Panc1 (cell line): ENCODE measurements at regions not wholly inside any gene's neighbourhood (a gene's known extent, or its start where the extent isn't known, plus 50 kb on each side); places are given as distances from the start of the nearest gene placed in this dataset.

ENCODE experiments used
- POLR2AphosphoS5 ChIP-seq: IDR thresholded peaks from 2 replicates; pipeline ENCODE4 v1.6.1; 2012; ENCODE audit warnings: mild to moderate bottlenecking, low read depth, low read length, moderate library complexity
- TF ChIP-seq, protein P1 (sequence below): fragments of 450-650 bp; IDR thresholded peaks from 2 replicates; pipeline ENCODE4 v1.5.1; 2017; ENCODE audit warnings: mild to moderate bottlenecking
- TF ChIP-seq, protein P2 (sequence below), 2 experiments: IDR thresholded peaks; 2 replicates each; pipeline ENCODE4 v1.6.1; 2011 to 2012; ENCODE audit warnings: low read depth in 2 of 2, control low read depth in 1 of 2, low read length in 1 of 2, mild to moderate bottlenecking in 1 of 2, moderate library complexity in 1 of 2; ENCODE audit not compliant: insufficient read depth in 1 of 2

DNA sequence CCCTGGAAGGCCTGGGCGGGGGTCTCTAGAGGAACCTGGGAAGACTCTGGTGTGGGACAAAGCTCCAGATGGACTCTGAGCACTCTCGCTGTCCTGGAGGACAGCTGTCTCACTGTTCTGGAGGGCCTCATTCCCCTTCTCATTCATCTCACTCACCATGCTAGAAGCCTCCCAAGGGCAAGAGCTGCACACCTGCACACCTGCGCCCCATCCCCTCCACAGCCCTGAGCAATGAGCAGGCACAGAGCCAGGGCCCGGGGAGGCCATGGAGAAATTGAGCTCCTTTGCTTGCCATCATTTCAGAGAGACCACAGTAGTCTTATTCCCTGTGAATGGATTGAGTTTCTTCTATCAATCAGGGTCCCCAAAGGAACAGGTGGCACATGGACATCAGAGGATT is 1168.5 kb downstream of the UQCRFS1 start:
- TF ChIP-seq, protein P1, sequence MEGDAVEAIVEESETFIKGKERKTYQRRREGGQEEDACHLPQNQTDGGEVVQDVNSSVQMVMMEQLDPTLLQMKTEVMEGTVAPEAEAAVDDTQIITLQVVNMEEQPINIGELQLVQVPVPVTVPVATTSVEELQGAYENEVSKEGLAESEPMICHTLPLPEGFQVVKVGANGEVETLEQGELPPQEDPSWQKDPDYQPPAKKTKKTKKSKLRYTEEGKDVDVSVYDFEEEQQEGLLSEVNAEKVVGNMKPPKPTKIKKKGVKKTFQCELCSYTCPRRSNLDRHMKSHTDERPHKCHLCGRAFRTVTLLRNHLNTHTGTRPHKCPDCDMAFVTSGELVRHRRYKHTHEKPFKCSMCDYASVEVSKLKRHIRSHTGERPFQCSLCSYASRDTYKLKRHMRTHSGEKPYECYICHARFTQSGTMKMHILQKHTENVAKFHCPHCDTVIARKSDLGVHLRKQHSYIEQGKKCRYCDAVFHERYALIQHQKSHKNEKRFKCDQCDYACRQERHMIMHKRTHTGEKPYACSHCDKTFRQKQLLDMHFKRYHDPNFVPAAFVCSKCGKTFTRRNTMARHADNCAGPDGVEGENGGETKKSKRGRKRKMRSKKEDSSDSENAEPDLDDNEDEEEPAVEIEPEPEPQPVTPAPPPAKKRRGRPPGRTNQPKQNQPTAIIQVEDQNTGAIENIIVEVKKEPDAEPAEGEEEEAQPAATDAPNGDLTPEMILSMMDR: no peak
- TF ChIP-seq, protein P2, sequence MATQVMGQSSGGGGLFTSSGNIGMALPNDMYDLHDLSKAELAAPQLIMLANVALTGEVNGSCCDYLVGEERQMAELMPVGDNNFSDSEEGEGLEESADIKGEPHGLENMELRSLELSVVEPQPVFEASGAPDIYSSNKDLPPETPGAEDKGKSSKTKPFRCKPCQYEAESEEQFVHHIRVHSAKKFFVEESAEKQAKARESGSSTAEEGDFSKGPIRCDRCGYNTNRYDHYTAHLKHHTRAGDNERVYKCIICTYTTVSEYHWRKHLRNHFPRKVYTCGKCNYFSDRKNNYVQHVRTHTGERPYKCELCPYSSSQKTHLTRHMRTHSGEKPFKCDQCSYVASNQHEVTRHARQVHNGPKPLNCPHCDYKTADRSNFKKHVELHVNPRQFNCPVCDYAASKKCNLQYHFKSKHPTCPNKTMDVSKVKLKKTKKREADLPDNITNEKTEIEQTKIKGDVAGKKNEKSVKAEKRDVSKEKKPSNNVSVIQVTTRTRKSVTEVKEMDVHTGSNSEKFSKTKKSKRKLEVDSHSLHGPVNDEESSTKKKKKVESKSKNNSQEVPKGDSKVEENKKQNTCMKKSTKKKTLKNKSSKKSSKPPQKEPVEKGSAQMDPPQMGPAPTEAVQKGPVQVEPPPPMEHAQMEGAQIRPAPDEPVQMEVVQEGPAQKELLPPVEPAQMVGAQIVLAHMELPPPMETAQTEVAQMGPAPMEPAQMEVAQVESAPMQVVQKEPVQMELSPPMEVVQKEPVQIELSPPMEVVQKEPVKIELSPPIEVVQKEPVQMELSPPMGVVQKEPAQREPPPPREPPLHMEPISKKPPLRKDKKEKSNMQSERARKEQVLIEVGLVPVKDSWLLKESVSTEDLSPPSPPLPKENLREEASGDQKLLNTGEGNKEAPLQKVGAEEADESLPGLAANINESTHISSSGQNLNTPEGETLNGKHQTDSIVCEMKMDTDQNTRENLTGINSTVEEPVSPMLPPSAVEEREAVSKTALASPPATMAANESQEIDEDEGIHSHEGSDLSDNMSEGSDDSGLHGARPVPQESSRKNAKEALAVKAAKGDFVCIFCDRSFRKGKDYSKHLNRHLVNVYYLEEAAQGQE (IDR thresholded peaks at IDR 0.05; ENCODE audit: insufficient read depth in 1 of 2, low read depth in 2 of 2, low read length in 1 of 2): no peak
- TF ChIP-seq POLR2AphosphoS5: no peak
